ENCODE measurements at regions not wholly inside any gene's neighbourhood (a gene's known extent, or its start where the extent isn't known, plus 50 kb on each side); places are given as distances from the start of the nearest gene placed in this dataset.

DNA sequence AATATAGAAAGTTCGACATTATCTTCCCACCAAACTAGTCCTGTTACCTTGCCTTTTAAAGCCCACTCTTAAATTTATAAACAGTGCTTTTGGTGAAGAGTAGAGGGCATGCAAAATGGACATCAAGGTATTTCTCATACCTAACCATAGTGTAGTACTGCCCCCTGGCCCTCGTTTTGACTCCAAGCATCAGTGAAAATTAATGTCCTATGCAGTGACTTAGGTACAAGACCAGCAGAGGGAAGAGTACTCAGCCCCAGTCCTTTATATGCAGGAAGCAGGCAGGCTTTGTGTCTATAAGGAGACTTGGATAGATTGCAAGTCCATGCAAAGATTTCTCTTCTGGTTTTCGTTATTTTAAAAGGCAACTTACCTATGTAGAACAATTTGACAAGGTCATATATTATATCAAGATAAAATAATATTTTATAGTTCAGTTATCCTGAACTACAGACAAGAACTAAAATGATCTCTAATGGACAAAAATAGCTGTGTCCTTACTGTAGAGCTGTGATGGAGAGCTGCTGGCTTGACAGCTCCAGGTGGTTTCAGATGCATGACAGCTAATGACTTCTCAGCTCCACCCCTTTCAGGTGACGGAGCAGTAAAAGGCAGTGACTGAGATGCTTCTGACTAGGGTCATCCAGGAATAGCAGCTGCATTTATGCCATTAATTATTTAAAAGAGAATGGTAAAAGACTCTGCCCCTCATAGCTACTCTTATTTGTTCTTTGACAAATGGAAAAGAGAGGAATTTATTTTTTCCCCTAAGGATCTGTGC lies 646.1 kb downstream of the SQOR start:
- no peaks in the 10 kb centered on the region for H3K9me3 ChIP-seq (replicated peaks; ENCODE audit: control insufficient read depth, insufficient read depth, low read length)
- 29% methylated on average over 4 of the region's 4 CpGs for WGBS (ENCODE audit: insufficient coverage, insufficient replicate concordance, low lambda C conversion rate, missing lambda C conversion rate)
- in situ Hi-C loops (cut with MboI), result no loop called here

DNA sequence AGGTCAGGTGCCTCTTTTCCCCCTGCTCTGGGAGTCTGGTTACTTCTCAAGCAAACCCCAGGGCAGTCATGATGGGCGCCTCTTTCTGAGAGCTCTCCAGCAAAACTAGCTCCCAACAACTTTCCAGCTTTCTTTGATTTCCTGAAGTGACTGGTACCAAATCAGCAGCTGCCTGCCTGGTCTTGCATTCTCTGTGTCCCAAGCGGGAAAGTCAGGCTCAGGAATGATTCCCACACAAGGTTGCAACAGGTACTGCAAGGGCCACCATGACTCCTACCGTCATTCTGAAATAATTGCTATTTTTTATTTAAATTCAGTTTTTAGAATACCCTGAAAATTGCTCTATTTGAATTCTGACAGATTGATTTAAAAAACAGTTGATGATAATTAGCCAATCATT lies 658.7 kb downstream of the SQOR start:
- Histone ChIP-seq H3K4me1 (ENCODE audit: control insufficient read depth, insufficient read depth, low read length) (no peaks in the 10 kb centered on the region), H3K9ac (ENCODE audit: control insufficient read depth, insufficient read depth, low read length) (no peak overlapping the region), H3K4me2 (ENCODE audit: control insufficient read depth, insufficient read depth) (no peak overlapping the region), H4K20me1 (ENCODE audit: control insufficient read depth, insufficient read depth) (no peaks in the 10 kb centered on the region), H3K36me3 (ENCODE audit: control insufficient read depth in 2 of 2, insufficient read depth in 2 of 2, low read length in 1 of 2) (no peaks in the 10 kb centered on the region), H2AFZ (ENCODE audit: control insufficient read depth, low read depth, low read length) (no peak overlapping the region), H3K79me2 (ENCODE audit: control insufficient read depth, insufficient read depth, low read length) (no peaks in the 10 kb centered on the region), H3K4me3 (no peak overlapping the region), H3K27me3 (replicated peaks in 1 of 2; ENCODE audit: control insufficient read depth in 2 of 2, insufficient read depth in 2 of 2, low read length in 1 of 2) (no peaks in the 10 kb centered on the region), H3K27ac (ENCODE audit: control insufficient read depth, insufficient read depth) (no peak overlapping the region), H3K9me3 (replicated peaks; ENCODE audit: control insufficient read depth, insufficient read depth, low read length) (no peaks in the 10 kb centered on the region; the same call in 2 of the 3 replicates)
- WGBS (ENCODE audit: insufficient coverage, insufficient replicate concordance, low lambda C conversion rate, missing lambda C conversion rate), result 21% methylated on average over 3 of the region's 3 CpGs
- RAD21 ChIA-PET (ENCODE audit: unreplicated experiment), result no interaction called here
- POLR2A ChIA-PET, result no interaction called here
- FAIRE-seq (no peak), DNase-seq (ENCODE audit: low read depth, low spot score) (no peak), ATAC-seq (no peak)
- TF ChIP-seq ASH2L (IDR thresholded peaks at IDR 0.05; ENCODE audit: borderline replicate concordance, low read depth) (no peak), RCOR1 (conservative IDR thresholded peaks at IDR 0.05; ENCODE audit: low read depth, low read length) (no peak), SREBF1 (IDR thresholded peaks at IDR 0.05; ENCODE audit: low read length) (no peak), JUND (IDR thresholded peaks at IDR 0.05; ENCODE audit: low read depth, low read length) (no peak), ZNF217 (IDR thresholded peaks at IDR 0.05) (no peak), SREBF2 (IDR thresholded peaks at IDR 0.05; ENCODE audit: low read length) (no peak), GABPA (IDR thresholded peaks at IDR 0.05; ENCODE audit: low read depth) (no peak)
- TF ChIP-seq, protein P1, sequence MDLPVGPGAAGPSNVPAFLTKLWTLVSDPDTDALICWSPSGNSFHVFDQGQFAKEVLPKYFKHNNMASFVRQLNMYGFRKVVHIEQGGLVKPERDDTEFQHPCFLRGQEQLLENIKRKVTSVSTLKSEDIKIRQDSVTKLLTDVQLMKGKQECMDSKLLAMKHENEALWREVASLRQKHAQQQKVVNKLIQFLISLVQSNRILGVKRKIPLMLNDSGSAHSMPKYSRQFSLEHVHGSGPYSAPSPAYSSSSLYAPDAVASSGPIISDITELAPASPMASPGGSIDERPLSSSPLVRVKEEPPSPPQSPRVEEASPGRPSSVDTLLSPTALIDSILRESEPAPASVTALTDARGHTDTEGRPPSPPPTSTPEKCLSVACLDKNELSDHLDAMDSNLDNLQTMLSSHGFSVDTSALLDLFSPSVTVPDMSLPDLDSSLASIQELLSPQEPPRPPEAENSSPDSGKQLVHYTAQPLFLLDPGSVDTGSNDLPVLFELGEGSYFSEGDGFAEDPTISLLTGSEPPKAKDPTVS (IDR thresholded peaks at IDR 0.05; ENCODE audit: low read depth, low read length), result no peak
- intact Hi-C loops (cut with micrococcal nuclease; ENCODE audit: unreplicated experiment) (no loop called here), in situ Hi-C loops (cut with MboI) (no loop called here)
- SMC1A ChIA-PET (ENCODE audit: uncharacterized antibody, unreplicated experiment), result no interaction called here
- CTCF ChIA-PET, result no interaction called here
- no TSS peak for BruUV-seq (replicated peaks)

More for the DNA sequence above, 646.1 kb downstream of the SQOR start:
- Histone ChIP-seq H3K79me2 (ENCODE audit: control insufficient read depth, insufficient read depth, low read length) (no peaks in the 10 kb centered on the region), H2AFZ (ENCODE audit: control insufficient read depth, low read depth, low read length) (no peak overlapping the region), H3K27ac (ENCODE audit: control insufficient read depth, insufficient read depth) (no peak overlapping the region), H3K9ac (ENCODE audit: control insufficient read depth, insufficient read depth, low read length) (no peak overlapping the region), H3K4me2 (ENCODE audit: control insufficient read depth, insufficient read depth) (no peak overlapping the region), H4K20me1 (ENCODE audit: control insufficient read depth, insufficient read depth) (no peaks in the 10 kb centered on the region), H3K36me3 (ENCODE audit: control insufficient read depth in 2 of 2, insufficient read depth in 2 of 2, low read length in 1 of 2) (no peaks in the 10 kb centered on the region), H3K27me3 (replicated peaks in 1 of 2; ENCODE audit: control insufficient read depth in 2 of 2, insufficient read depth in 2 of 2, low read length in 1 of 2) (no peaks in the 10 kb centered on the region), H3K4me1 (ENCODE audit: control insufficient read depth, insufficient read depth, low read length) (no peaks in the 10 kb centered on the region), H3K4me3 (no peak overlapping the region)
- ChIA-PET CTCF (interaction anchor here (0.8 to 1.3 kb wide), 2 partner anchors 17 to 22 kb away, joined by 3 read pairs; no protein-coding TSS in a partner anchor), POLR2A (no interaction called here), SMC1A (ENCODE audit: uncharacterized antibody, unreplicated experiment) (interaction anchor here (1.4 kb wide), 1 partner anchor 14 kb away, joined by 5 read pairs; no protein-coding TSS in a partner anchor), RAD21 (ENCODE audit: unreplicated experiment) (no interaction called here)
- TF ChIP-seq, protein P2, sequence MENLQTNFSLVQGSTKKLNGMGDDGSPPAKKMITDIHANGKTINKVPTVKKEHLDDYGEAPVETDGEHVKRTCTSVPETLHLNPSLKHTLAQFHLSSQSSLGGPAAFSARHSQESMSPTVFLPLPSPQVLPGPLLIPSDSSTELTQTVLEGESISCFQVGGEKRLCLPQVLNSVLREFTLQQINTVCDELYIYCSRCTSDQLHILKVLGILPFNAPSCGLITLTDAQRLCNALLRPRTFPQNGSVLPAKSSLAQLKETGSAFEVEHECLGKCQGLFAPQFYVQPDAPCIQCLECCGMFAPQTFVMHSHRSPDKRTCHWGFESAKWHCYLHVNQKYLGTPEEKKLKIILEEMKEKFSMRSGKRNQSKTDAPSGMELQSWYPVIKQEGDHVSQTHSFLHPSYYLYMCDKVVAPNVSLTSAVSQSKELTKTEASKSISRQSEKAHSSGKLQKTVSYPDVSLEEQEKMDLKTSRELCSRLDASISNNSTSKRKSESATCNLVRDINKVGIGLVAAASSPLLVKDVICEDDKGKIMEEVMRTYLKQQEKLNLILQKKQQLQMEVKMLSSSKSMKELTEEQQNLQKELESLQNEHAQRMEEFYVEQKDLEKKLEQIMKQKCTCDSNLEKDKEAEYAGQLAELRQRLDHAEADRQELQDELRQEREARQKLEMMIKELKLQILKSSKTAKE (IDR thresholded peaks at IDR 0.05; ENCODE audit: low read depth, poor library complexity, severe bottlenecking), result no peak
- TF ChIP-seq CREM (IDR thresholded peaks at IDR 0.05; ENCODE audit: low read depth), result no peak
- intact Hi-C loops (cut with micrococcal nuclease; ENCODE audit: unreplicated experiment), result no loop called here
- no peak for ATAC-seq
- no TSS peak for BruUV-seq (replicated peaks)
- no peak for DNase-seq (ENCODE audit: low read depth, low spot score)
- FAIRE-seq, result no peak

All from GM12878 (cell line).